Fibroblast of skin of right biceps (primary cell): ENCODE measurements at regions not wholly inside any gene's neighbourhood (a gene's known extent, or its start where the extent isn't known, plus 50 kb on each side); places are given as distances from the start of the nearest gene placed in this dataset.
"Not testable (repeated sequence)": the region's sequence is repeated elsewhere in the genome, so short reads cannot be mapped to it uniquely, and the experiment has no call there.

Experiments used
- DNase-seq: peaks from one replicate; pipeline ENCODE4 v3.0.0-alpha.2; 2013

DNA sequence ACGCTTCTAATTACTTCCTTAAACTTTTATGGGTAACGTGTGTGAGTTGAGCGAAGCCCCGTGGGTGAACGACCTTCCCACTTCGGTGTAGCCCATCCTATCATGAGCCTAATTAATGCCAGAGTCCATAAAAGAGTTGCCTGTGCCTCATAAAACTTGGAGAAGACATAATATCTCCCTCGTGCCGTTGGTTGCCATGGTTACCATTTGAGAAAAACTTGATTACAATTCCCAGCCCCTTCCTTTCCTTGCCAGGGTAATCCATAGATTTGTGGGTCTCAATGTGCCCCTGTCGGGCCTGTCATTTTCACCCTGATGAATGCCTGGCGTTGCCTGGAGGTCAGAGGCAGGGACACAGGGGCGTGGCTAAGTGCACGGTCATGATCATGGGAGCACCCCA, 127.1 kb downstream of the GLRX3 start:
- no peak for DNase-seq

DNA sequence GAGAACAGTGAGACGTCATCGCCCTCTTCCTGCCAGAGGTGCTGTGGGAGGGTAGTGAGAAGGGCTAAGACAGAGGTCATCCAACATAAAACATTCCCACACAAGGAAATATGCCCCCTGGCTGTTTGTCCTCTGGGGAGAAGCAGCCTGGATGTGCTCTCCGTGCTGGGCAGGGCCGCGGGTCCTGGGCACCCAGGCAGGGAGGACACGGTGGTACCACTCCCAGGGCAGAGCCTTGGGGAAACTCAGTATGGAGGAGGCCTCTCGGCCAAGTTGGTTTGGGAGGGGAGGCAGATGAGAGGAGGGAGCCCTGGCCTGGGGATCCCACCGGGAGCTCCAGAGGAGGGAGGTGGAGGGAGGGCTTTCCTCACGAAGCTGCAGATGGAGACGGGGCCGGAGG, 129.4 kb downstream of the GLRX3 start:
- DNase-seq, result no peak

DNA sequence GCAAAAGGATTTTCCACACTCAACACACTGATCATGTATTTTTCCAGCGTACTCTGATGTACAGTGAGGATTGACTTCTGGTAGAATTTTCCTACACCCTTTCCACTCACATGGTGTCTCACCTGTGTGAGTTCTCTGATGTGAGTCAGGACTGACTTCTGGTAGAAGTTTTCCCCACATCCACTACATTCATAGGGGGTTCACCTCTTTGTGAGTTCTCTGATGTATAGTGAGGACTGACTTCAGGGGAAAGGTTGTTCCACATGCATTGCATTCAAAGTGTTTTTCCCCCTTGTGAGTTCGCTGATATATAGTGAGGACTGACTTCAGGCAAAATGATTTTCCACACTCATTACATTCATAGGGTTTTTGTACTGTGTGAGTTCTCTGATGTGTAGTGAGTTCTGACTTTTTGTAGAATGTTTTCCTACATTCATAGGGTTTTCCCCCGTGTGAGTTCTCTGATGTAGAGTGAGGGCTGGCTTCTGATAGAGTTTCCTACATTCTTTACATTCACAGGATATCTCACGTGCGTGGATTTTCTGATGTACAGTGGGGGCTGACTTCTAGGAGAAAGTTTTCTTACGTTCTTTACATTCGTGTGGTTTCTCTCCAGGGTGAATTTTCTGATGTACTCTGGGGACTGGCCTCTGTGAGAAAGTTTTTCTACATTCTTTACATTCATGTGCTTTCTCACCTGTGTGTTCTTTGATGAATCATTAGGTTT, 146.5 kb downstream of the GLRX3 start:
- DNase-seq, result no peak

DNA sequence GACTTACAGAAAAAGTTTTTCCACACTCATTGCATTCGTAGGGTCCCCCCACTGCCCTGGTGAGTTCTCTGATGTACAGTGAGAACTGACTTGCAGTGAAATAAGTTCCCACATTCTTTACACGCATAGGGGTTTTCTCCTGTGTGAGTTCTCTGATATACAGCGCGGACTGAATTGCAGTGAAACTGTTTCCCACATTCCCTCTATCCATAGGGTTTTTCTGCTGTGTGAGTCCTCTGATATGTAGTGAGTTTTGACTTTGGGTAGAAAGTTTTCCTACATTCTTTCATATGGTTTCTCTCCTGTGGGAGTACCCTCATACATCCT, 147.0 kb downstream of the GLRX3 start:
- no peak for DNase-seq

- not testable (repeated sequence) for DNase-seq
Measured at GRCh38 chr10:130295761-130296160, 159.6 kb downstream of the GLRX3 start.

GRCh38 chr10:130300608-130301020, 164.4 kb downstream of the GLRX3 start:
- no peak for DNase-seq

DNA sequence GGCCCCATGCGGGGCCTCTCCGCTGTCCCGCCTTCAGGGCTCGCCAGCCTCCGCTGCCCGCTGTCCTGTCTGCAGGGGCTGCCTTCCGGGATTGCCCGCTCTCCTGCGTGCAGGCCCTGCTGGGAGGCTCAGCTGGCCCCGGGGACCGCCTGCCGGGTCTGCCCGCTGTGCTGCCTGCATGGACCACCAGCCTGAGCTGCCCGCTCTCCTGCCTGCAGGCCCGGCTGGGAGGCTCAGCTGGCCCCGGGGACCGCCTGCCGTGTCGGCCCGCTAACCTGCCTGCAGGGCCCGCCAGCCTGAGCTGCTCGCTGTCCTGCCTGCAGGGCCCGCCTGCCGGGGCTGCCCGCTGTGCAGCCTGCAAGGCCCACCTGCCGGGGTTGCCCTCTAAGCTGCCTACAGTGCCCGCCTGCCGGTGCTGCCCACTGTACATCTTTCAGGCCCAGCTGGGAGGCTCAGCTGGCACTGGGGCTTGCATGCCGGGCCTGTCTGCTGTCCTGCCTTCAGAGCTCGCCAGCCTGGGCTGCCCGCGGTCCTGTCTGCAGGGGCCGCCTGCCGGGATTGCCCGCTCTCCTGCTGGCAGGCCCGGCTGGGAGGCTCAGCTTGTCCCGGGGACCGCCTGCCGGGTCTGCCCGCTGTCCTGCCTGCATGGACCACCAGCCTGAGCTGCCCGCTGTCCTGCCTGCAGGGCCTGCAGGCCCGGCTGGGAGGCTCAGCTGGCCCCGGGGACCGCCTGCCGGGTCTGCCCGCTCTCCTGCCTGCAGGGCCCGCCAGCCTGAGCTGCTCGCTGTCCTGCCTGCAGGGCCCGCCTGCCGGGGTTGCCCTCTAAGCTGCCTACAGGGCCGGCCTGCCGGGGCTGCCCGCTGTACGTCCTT, 165.1 kb downstream of the GLRX3 start:
- peak; percentile 31 for DNase-seq

DNA sequence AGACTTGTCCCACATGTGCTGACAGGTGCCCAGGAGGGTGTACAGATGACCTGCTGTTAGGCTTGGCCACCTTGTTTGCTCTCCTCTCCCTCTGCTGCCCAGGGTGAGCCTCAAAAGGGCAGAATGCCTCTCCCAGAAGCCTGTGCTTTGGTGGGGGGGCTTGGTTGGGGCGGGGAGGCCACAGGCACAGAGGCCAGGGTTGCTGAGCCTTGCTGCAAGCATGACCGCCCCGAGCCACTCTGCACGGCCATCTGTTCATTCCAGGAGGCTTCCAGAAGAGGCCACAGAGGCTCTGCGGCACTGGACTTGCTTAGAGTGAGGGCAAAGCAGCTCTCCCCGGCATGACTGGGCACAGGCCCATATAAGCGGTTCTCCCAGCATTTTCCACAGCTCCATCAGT, 190.8 kb downstream of the GLRX3 start:
- DNase-seq, result no peak

DNA sequence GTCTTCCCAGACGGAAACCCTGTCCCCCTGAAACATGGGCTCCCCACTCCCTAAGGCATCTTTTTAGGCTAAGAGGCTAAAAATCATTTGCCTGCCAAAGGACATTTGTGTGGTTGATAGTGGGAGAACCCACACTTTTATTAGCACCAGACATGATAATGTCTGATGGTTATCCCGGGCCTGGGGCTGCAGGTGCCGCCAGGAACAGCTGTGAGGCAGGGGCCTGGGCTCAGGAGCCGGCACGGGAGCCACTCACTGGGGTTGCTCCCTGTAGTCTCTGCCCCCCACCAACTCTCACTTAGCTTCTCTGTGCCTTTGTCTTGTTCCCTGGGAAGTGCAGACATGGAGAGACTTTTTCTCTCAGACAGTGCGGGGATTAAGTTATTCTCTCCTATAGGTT, 193.6 kb downstream of the GLRX3 start:
- DNase-seq, result no peak

GRCh38 chr10:130333185-130333584, 197.0 kb downstream of the GLRX3 start:
- DNase-seq, result no peak

GRCh38 chr10:130335336-130335735, 199.1 kb downstream of the GLRX3 start:
- no peak for DNase-seq

DNA sequence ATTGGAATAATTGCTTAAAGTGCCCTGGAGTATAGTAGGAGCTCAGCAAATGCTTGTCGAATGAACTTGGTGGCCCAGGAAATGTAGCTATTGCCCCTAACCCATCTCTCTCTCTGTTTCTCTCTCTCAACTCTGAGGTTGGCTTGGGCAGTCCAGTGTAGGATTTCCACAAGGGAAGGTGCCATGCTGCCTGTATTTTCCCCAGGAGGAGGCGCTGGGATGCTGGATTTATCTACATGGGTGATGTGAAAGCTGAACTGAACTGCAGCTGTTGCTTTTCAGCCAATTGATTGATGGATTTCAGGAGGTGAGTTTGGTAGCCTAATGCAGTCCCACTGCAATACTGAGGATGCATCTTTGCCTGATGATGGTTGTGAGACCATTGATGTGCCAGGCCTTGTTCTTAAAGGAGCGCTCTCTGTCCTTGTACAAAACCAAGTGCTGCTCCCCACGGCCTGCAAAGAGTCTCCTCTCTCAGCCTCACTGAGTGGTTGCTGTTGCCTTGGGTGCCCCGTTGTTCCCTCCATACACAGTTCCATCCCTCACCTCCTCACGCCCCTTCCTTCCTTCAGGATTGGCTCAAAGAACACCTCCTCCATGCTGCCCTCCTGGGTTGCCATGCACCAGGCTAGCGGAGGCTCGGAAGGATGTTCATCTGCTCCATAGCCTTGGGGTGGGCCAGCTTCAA, 200.6 kb downstream of the GLRX3 start:
- DNase-seq, result no peak

DNA sequence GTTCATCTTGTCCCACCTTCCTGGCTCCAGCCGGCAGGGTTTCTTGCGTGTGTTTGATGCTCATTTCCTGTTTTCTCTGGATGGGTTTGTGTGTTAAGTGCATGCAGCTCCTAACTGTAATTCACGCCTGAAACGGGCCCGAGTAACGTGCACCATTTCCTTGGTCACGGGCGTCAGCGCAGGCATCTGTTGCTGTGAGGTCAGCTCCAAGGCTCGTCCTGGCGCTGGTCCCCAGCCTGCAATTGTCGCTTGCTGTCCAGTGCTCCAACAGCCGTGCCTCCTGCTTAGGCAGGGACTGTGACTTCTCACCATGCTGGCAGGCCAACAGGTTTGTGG, 201.1 kb downstream of the GLRX3 start:
- no peak for DNase-seq

DNA sequence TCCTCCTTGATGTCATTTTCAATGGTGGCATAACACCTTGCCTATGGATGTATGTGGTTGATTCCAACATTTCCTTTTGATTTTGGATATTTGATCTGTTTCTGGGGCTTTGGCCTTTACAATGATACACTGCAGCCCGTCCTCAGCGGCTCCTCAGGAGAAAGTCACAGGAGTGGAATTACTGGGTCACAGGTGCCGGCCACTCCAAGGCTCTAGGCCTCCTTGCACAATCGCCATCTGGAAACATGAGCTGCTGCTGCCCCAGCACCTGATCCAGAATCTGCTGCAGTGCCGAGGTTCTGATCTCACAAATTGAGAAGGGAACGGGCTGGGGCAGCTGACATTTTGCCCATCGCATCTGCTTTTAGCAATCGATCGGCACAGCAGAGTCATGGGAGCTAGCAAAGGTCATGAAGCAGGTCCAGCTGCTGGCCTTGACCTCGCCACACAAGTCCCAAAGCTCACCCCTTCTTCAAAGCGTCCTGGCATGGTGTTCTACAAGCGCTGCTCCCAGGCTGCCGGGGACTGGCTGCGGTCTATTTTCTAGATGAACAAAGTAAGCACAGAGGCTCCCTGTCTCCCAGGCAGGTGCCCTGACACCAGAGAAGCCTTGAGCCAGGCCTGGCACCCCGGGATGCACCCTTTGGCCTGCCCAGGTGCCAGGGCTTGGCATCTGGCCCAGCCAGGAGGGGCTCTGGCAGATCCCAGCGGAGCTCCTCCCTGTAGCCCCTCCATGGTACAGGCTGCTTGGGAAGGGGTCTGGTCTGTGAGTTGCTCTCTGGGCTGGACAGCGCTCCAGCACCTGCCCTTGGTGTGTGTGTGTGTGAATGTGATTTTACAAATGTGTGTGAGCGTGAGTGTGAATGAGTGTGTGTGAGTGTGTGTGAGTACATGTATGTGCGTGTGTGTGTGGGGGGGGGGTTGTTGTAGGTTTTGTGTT, 201.8 kb downstream of the GLRX3 start:
- no peak for DNase-seq

- no peak for DNase-seq
Measured at GRCh38 chr10:130338636-130339024, 202.4 kb downstream of the GLRX3 start.

DNA sequence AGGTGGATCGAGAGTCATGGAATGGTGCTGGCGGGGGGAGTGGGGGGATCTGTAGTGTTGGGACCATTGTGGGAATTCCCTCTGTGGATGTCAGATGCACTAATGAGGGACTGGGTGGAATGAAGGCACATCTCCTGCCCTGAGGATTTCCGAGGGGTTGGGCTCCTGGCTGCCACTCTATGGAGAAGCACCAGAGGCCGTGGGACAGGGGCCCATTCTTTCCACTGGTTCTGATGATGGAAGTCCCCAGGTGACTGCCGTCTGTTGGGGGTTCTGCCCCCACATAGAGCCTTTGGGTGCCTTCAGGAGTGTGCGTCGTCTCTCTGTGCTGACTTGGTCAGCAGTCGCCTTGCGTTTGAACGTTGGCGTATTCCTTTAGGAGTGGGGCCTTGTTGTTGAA, 202.9 kb downstream of the GLRX3 start:
- DNase-seq, result no peak

GRCh38 chr10:130339911-130340310, 203.7 kb downstream of the GLRX3 start:
- DNase-seq, result no peak

GRCh38 chr10:130340816-130341215, 204.6 kb downstream of the GLRX3 start:
- no peak for DNase-seq

GRCh38 chr10:130341356-130341755, 205.2 kb downstream of the GLRX3 start:
- no peak for DNase-seq

DNA sequence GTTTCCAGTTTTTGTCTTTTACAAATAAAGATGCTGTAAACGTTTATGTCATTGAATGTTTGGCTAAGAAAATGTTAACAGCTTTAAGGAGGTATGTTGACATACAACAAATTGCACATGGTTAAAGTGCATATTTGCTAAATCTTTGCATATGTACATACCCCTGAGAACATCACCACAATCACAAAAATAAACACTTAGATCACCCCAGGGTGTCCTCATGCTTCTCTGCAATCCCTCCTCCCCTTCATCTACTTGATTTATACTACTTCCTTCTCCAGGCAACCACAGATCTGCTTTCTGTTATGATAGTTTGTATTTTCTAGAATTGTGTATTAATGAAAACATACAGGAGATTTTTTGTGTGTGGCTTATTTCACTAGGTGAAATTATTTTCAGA, 209.5 kb downstream of the GLRX3 start:
- no peak for DNase-seq

GRCh38 chr10:130350996-130351395, 214.8 kb downstream of the GLRX3 start:
- DNase-seq, result no peak

- DNase-seq, result no peak
Measured at GRCh38 chr10:130351466-130352290, 215.5 kb downstream of the GLRX3 start.
